Gastroesophageal sphincter (tissue), 4 donors: ENCODE measurements at regions not wholly inside any gene's neighbourhood (a gene's known extent, or its start where the extent isn't known, plus 50 kb on each side); places are given as distances from the start of the nearest gene placed in this dataset.
"Not testable (repeated sequence)": the region's sequence is repeated elsewhere in the genome, so short reads cannot be mapped to it uniquely, and the experiment has no call there.

Source experiments
- ATAC-seq: fragments of 150-250 bp; one replicate; pipeline ENCODE4 v1.9.1; 2016; ENCODE audit warnings: mild to moderate bottlenecking, moderate library complexity
- H3K27ac ChIP-seq, 4 donors: fragments of 200-600 bp; sonication (generic) in 3 of 4; 1 replicate in 3 of 4; 2 replicates in 1 of 4; pipeline ENCODE4 v1.5.1; 2016 to 2019
- H3K27me3 ChIP-seq: fragments of 200-600 bp; sonication (generic); one replicate; pipeline ENCODE4 v1.5.1; 2019
- H3K36me3 ChIP-seq, 2 donors: fragments of 200-600 bp; sonication (generic); one replicate each; pipeline ENCODE4 v1.5.1; 2019; ENCODE audit warnings: control low read depth in 1 of 2
- H3K4me1 ChIP-seq, 3 donors: fragments of 200-600 bp; sonication (generic); 1 replicate in 2 of 3; 2 replicates in 1 of 3; pipeline ENCODE4 v1.5.1; 2016 to 2019; ENCODE audit warnings: control low read depth in 2 of 3
- H3K4me3 ChIP-seq, 2 donors: fragments of 200-600 bp; sonication (generic); one replicate each; pipeline ENCODE4 v1.5.1; 2019; ENCODE audit warnings: mild to moderate bottlenecking in 1 of 2, moderate library complexity in 1 of 2
- H3K9me3 ChIP-seq, 3 donors: fragments of 200-600 bp; sonication (generic); one replicate each; pipeline ENCODE4 v1.5.1; 2017 to 2019; ENCODE audit warnings: control low read depth in 2 of 3
- CTCF ChIP-seq, 4 experiments: fragments of 200-600 bp in 2 of 4; fragments of 450-650 bp in 2 of 4; sonication (generic) in 1 of 4; IDR thresholded peaks; one replicate each; pipeline ENCODE4 v1.5.1; 2017 to 2019; ENCODE audit warnings: antibody characterized with exemption in 4 of 4, mild to moderate bottlenecking in 2 of 4, moderate library complexity in 2 of 4
- EP300 ChIP-seq: sonication (generic); formaldehyde crosslinking; IDR thresholded peaks from one replicate; pipeline ENCODE4 v1.6.1; 2017; ENCODE audit warnings: antibody characterized with exemption, mild to moderate bottlenecking
- POLR2A ChIP-seq, 2 donors: fragments of 450-650 bp; IDR thresholded peaks; one replicate each; pipeline ENCODE4 v1.6.1; 2017; ENCODE audit warnings: antibody characterized with exemption in 2 of 2, mild to moderate bottlenecking in 2 of 2, moderate library complexity in 1 of 2
- POLR2AphosphoS5 ChIP-seq: sonication (generic); formaldehyde crosslinking; IDR thresholded peaks from one replicate; pipeline ENCODE4 v1.6.1; 2017; ENCODE audit warnings: antibody characterized with exemption
- WGBS, 2 donors: methylation state at CpG; one replicate each; pipeline ENCODE4 v1.1.5; 2018; ENCODE audit warnings: low coverage in 1 of 2; 5-methylcytosine and 5-hydroxymethylcytosine counted together

GRCh38 chr7:153061910-153062528 lies 302.5 kb downstream of the ACTR3B start:
- Histone ChIP-seq H3K27me3 (no peaks in the 10 kb centered on the region), H3K36me3 (no peaks in the 10 kb centered on the region), H3K9me3 (no peaks in the 10 kb centered on the region), H3K27ac (no peak overlapping the region), H3K4me3 (no peak overlapping the region), H3K4me1 (no peaks in the 10 kb centered on the region)
- no peak for TF ChIP-seq POLR2AphosphoS5
- no peak for TF ChIP-seq CTCF (IDR thresholded peaks at IDR 0.05)
- no peak for TF ChIP-seq POLR2A (IDR thresholded peaks at IDR 0.05)
- TF ChIP-seq EP300: no peak
- 36 to 37% methylated on average over 13 of the region's 13 CpGs for WGBS, 2 donors
- no peak for ATAC-seq

GRCh38 chr7:153065051-153065450 lies 305.5 kb downstream of the ACTR3B start:
- H3K4me1 ChIP-seq: no peaks in the 10 kb centered on the region
- no peaks in the 10 kb centered on the region for H3K27me3 ChIP-seq
- no peak overlapping the region for H3K27ac ChIP-seq
- H3K9me3 ChIP-seq: no peaks in the 10 kb centered on the region
- TF ChIP-seq POLR2AphosphoS5 (no peak), POLR2A (IDR thresholded peaks at IDR 0.05) (no peak), CTCF (IDR thresholded peaks at IDR 0.05) (no peak), EP300 (no peak)
- WGBS, 2 donors: 25 to 40% methylated on average over 1 of the region's 1 CpG
- no peak for ATAC-seq
- H3K36me3 ChIP-seq: no peaks in the 10 kb centered on the region
- no peak overlapping the region for H3K4me3 ChIP-seq

- H3K4me3 ChIP-seq: no peak overlapping the region
- H3K9me3 ChIP-seq: no peaks in the 10 kb centered on the region
- TF ChIP-seq POLR2AphosphoS5 (no peak), POLR2A (IDR thresholded peaks at IDR 0.05) (no peak), EP300 (no peak), CTCF (IDR thresholded peaks at IDR 0.05) (no peak)
- no peaks in the 10 kb centered on the region for H3K27me3 ChIP-seq
- H3K4me1 ChIP-seq: no peaks in the 10 kb centered on the region
- no peaks in the 10 kb centered on the region for H3K36me3 ChIP-seq
- ATAC-seq: no peak
- 53 to 91% methylated on average over 3 to 5 of the region's 5 CpGs for WGBS, 2 donors
- no peak overlapping the region for H3K27ac ChIP-seq
These were observed 307.2 kb downstream of the ACTR3B start for GRCh38 chr7:153066711-153067110.

- ATAC-seq: no peak
- no peaks in the 10 kb centered on the region for H3K9me3 ChIP-seq
- no peak overlapping the region for H3K27ac ChIP-seq
- TF ChIP-seq POLR2A (IDR thresholded peaks at IDR 0.05) (no peak), POLR2AphosphoS5 (no peak)
- no peak overlapping the region for H3K4me3 ChIP-seq
- no peaks in the 10 kb centered on the region for H3K4me1 ChIP-seq
- no peaks in the 10 kb centered on the region for H3K36me3 ChIP-seq
- no peaks in the 10 kb centered on the region for H3K27me3 ChIP-seq
These were observed 310.6 kb downstream of the ACTR3B start for GRCh38 chr7:153070141-153070540.

GRCh38 chr7:153072806-153073205 lies 313.3 kb downstream of the ACTR3B start:
- Histone ChIP-seq H3K27me3 (no peaks in the 10 kb centered on the region), H3K4me3 (no peak overlapping the region), H3K9me3 (no peaks in the 10 kb centered on the region), H3K27ac (no peak overlapping the region), H3K36me3 (no peaks in the 10 kb centered on the region), H3K4me1 (no peaks in the 10 kb centered on the region)
- WGBS, 2 donors: 26 to 82% methylated on average over 3 to 4 of the region's 4 CpGs
- no peak for ATAC-seq
- TF ChIP-seq POLR2A (IDR thresholded peaks at IDR 0.05) (no peak), CTCF (IDR thresholded peaks at IDR 0.05) (no peak), POLR2AphosphoS5 (no peak), EP300 (no peak)

GRCh38 chr7:153076289-153076688 lies 316.7 kb downstream of the ACTR3B start:
- 76 to 100% methylated on average over 1 to 2 of the region's 2 CpGs for WGBS, 2 donors
- not testable (repeated sequence) for H3K27ac ChIP-seq, H3K36me3 ChIP-seq, H3K4me1 ChIP-seq, H3K9me3 ChIP-seq, H3K27me3 ChIP-seq, ATAC-seq, H3K4me3 ChIP-seq
